B cell (primary cell): ENCODE measurements at regions not wholly inside any gene's neighbourhood (a gene's known extent, or its start where the extent isn't known, plus 50 kb on each side); places are given as distances from the start of the nearest gene placed in this dataset.

Experiments
- ATAC-seq: fragments of 200-7000 bp; cut with Tn5 transposase; one replicate; pipeline ENCODE4 v1.10.0; 2021; ENCODE audit warnings: low read depth, mild to moderate bottlenecking, moderate number of reproducible peaks, moderate library complexity
- CTCF ChIA-PET: fragments of 350-600 bp; sonication (Branson Sonifier 250); formaldehyde crosslinking; loops from one replicate; lab custom pipeline; 2021; ENCODE audit warnings: antibody characterized with exemption, inconsistent platforms; lab: Charles Lee
- POLR2A ChIA-PET: fragments of 350-600 bp; sonication (Branson Sonifier 250); formaldehyde crosslinking; loops from one replicate; lab custom pipeline; 2021; ENCODE audit warnings: antibody characterized with exemption; lab: Charles Lee
- DNase-seq: peaks from one replicate; pipeline ENCODE4 v3.0.0; 2013
- H2AFZ ChIP-seq: 2 replicates; pipeline ENCODE4 v1.6.1; 2012; ENCODE audit warnings: mild to moderate bottlenecking, low read depth, low read length; ENCODE audit not compliant: insufficient read depth, poor library complexity, severe bottlenecking
- H3K27ac ChIP-seq, 2 donors: 1 replicate in 1 of 2; 2 replicates in 1 of 2; pipeline ENCODE4 v1.5.1; 2012 to 2013; ENCODE audit warnings: low read length in 2 of 2, mild to moderate bottlenecking in 2 of 2, moderate library complexity in 1 of 2
- H3K27me3 ChIP-seq, 4 experiments: fragments of 200-600 bp in 1 of 4; sonication (generic) in 1 of 4; replicated peaks in 1 of 4; 1 replicate in 2 of 4; 2 replicates in 2 of 4; pipeline versions ENCODE4 v1.6.1 to v1.7.0; 2013 to 2016; ENCODE audit warnings: low read length in 3 of 4, mild to moderate bottlenecking in 2 of 4, mixed read lengths in 1 of 4, moderate library complexity in 1 of 4; ENCODE audit not compliant: insufficient read depth in 4 of 4, control insufficient read depth in 3 of 4; ENCODE audit errors: control extremely low read depth in 1 of 4
- H3K36me3 ChIP-seq, 2 experiments: replicated peaks in 1 of 2; 1 replicate in 1 of 2; 2 replicates in 1 of 2; pipeline versions ENCODE4 v1.6.1 to v1.7.1; 2013; ENCODE audit warnings: low read length in 1 of 2; ENCODE audit not compliant: insufficient read depth in 2 of 2, control insufficient read depth in 1 of 2; ENCODE audit errors: control extremely low read depth in 1 of 2, extremely low read depth in 1 of 2
- H3K4me1 ChIP-seq, 2 donors: fragments of 200-600 bp in 1 of 2; sonication (generic) in 1 of 2; 1 replicate in 1 of 2; 2 replicates in 1 of 2; pipeline versions ENCODE4 v1.5.1 to v1.6.1; 2013 to 2017; ENCODE audit warnings: low read length in 2 of 2; ENCODE audit not compliant: control insufficient read depth in 2 of 2, insufficient read depth in 2 of 2
- H3K4me2 ChIP-seq: replicated peaks from 2 replicates; pipeline ENCODE3; 2012; ENCODE audit warnings: mild to moderate bottlenecking, low read depth, low read length; ENCODE audit not compliant: poor library complexity, severe bottlenecking
- H3K4me3 ChIP-seq, 5 experiments: fragments of 200-600 bp in 1 of 5; sonication (generic) in 1 of 5; 1 replicate in 3 of 5; 2 replicates in 2 of 5; pipeline versions ENCODE4 v1.5.1 to v1.7.0; 2011 to 2016; ENCODE audit warnings: low read length in 4 of 5, mild to moderate bottlenecking in 4 of 5, low read depth in 2 of 5, control low read depth in 1 of 5, moderate library complexity in 1 of 5; ENCODE audit not compliant: insufficient read depth in 1 of 5; ENCODE audit errors: control extremely low read depth in 1 of 5, extremely low read depth in 1 of 5
- H3K79me2 ChIP-seq: fragments of 200-600 bp; sonication (generic); one replicate; pipeline ENCODE4 v1.6.0; 2016; ENCODE audit warnings: low read length; ENCODE audit not compliant: control insufficient read depth, insufficient read depth
- H3K9ac ChIP-seq: fragments of 200-600 bp; sonication (generic); 2 replicates; pipeline ENCODE4 v1.6.1; 2017; ENCODE audit warnings: mild to moderate bottlenecking, low read length, moderate library complexity
- H3K9me3 ChIP-seq, 3 donors: one replicate each; pipeline versions ENCODE4 v1.6.1 to v1.7.1; 2013; ENCODE audit warnings: low read length in 2 of 3; ENCODE audit not compliant: control insufficient read depth in 2 of 3, insufficient read depth in 1 of 3; ENCODE audit errors: control extremely low read depth in 1 of 3
- H4K20me1 ChIP-seq: 2 replicates; pipeline ENCODE4 v1.6.0; 2012; ENCODE audit warnings: mild to moderate bottlenecking, low read length; ENCODE audit not compliant: insufficient read depth, control insufficient read depth, poor library complexity, severe bottlenecking
- H3K27ac Mint-ChIP-seq: one replicate; pipeline ENCODE4 v1.8.0; 2021; ENCODE audit warnings: mixed read lengths
- H3K27me3 Mint-ChIP-seq: one replicate; pipeline ENCODE4 v1.8.0; 2021; ENCODE audit warnings: mixed read lengths
- H3K4me1 Mint-ChIP-seq: one replicate; pipeline ENCODE4 v1.8.0; 2021; ENCODE audit warnings: mixed read lengths
- H3K4me3 Mint-ChIP-seq: one replicate; pipeline ENCODE4 v1.8.0; 2021; ENCODE audit warnings: mixed read lengths
- H3K9me3 Mint-ChIP-seq: one replicate; pipeline ENCODE4 v1.8.0; 2022; ENCODE audit warnings: mixed read lengths; ENCODE audit not compliant: insufficient read depth
- EZH2 ChIP-seq: IDR thresholded peaks from 2 replicates; pipeline ENCODE4 v1.6.1; 2012; ENCODE audit warnings: borderline replicate concordance, low read depth, mild to moderate bottlenecking, moderate library complexity, low read length; ENCODE audit not compliant: insufficient read depth, poor library complexity, severe bottlenecking
- WGBS: methylation state at CpG from one replicate; pipeline ENCODE4 v1.1.5; 2013; ENCODE audit warnings: missing lambda C conversion rate; ENCODE audit not compliant: insufficient coverage; 5-methylcytosine and 5-hydroxymethylcytosine counted together
- intact Hi-C: fragments of 100-400 bp; cut with micrococcal nuclease; formaldehyde crosslinking; loops from one replicate; pipeline ENCODE4 v1.10.0; 2022
- TF ChIP-seq, protein P1 (sequence below): fragments of 200-600 bp; IDR thresholded peaks from one replicate; pipeline ENCODE4 v1.8.0; 2022; ENCODE audit warnings: antibody characterized with exemption, mild to moderate bottlenecking

DNA sequence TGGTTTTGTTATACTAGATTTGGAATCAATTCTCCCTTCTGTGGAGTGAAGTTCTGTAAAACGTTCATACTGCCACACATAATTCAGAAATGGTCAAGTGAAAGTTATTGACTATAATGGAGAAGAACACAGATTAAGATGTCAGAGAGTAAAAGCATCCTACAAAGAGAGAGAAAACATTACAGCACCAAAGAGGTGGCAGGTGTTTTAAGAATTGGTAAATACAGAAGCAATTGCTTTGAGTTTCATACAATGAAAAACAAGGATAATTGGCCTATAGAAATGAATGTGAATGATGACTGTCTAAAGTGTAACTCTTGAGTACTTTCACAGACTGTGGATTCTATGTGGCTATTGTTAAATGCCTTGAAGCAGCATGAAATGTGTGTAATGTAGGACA is 435.6 kb upstream of the SMIM31 start:
- WGBS = no CpG with 5 or more reads among the region's 1 CpG
- TF ChIP-seq, protein P1, sequence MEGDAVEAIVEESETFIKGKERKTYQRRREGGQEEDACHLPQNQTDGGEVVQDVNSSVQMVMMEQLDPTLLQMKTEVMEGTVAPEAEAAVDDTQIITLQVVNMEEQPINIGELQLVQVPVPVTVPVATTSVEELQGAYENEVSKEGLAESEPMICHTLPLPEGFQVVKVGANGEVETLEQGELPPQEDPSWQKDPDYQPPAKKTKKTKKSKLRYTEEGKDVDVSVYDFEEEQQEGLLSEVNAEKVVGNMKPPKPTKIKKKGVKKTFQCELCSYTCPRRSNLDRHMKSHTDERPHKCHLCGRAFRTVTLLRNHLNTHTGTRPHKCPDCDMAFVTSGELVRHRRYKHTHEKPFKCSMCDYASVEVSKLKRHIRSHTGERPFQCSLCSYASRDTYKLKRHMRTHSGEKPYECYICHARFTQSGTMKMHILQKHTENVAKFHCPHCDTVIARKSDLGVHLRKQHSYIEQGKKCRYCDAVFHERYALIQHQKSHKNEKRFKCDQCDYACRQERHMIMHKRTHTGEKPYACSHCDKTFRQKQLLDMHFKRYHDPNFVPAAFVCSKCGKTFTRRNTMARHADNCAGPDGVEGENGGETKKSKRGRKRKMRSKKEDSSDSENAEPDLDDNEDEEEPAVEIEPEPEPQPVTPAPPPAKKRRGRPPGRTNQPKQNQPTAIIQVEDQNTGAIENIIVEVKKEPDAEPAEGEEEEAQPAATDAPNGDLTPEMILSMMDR = no peak
- no peak for TF ChIP-seq EZH2
- H2AFZ ChIP-seq = no peak overlapping the region
- ATAC-seq (no peak), DNase-seq (no peak)
- Mint-ChIP-seq H3K4me3 (no peak overlapping the region), H3K27me3 (no peaks in the 10 kb centered on the region), H3K4me1 (no peaks in the 10 kb centered on the region), H3K9me3 (no peaks in the 10 kb centered on the region), H3K27ac (no peak overlapping the region)
- H3K4me2 ChIP-seq = no peak overlapping the region
- no peaks in the 10 kb centered on the region for H3K4me1 ChIP-seq
- H3K27ac ChIP-seq = no peak overlapping the region
- H3K79me2 ChIP-seq = no peaks in the 10 kb centered on the region
- ChIA-PET CTCF (no interaction called here), POLR2A (no interaction called here)
- no peaks in the 10 kb centered on the region for H3K36me3 ChIP-seq
- H3K9me3 ChIP-seq = no peaks in the 10 kb centered on the region
- no peak overlapping the region for H3K9ac ChIP-seq
- no peak overlapping the region for H3K4me3 ChIP-seq
- no peaks in the 10 kb centered on the region for H4K20me1 ChIP-seq
- intact Hi-C loops = no loop called here
- H3K27me3 ChIP-seq = no peaks in the 10 kb centered on the region

GRCh38 chr4:164319688-164320087 is 434.2 kb upstream of the SMIM31 start:
- TF ChIP-seq EZH2 = no peak
- TF ChIP-seq, protein P1 = no peak
- ChIA-PET CTCF (no interaction called here), POLR2A (no interaction called here)
- no peak overlapping the region for H2AFZ ChIP-seq
- no peak overlapping the region for H3K9ac ChIP-seq
- no peak overlapping the region for H3K4me3 ChIP-seq
- H4K20me1 ChIP-seq = no peaks in the 10 kb centered on the region
- no peak overlapping the region for H3K4me3 Mint-ChIP-seq
- no peaks in the 10 kb centered on the region for H3K27me3 ChIP-seq
- H3K36me3 ChIP-seq = no peaks in the 10 kb centered on the region
- no peaks in the 10 kb centered on the region for H3K79me2 ChIP-seq
- DNase-seq = no peak
- no peaks in the 10 kb centered on the region for H3K9me3 ChIP-seq
- no peaks in the 10 kb centered on the region for H3K9me3 Mint-ChIP-seq
- H3K27ac ChIP-seq = no peak overlapping the region
- no peaks in the 10 kb centered on the region for H3K27me3 Mint-ChIP-seq
- intact Hi-C loops = no loop called here
- ATAC-seq = no peak
- H3K27ac Mint-ChIP-seq = no peak overlapping the region
- H3K4me2 ChIP-seq = no peak overlapping the region
- no peaks in the 10 kb centered on the region for H3K4me1 Mint-ChIP-seq
- no peaks in the 10 kb centered on the region for H3K4me1 ChIP-seq
